OCI-LY7 (cell line): ENCODE measurements at regions not wholly inside any gene's neighbourhood (a gene's known extent, or its start where the extent isn't known, plus 50 kb on each side); places are given as distances from the start of the nearest gene placed in this dataset.

ENCODE experiments used
- BruUV-seq: library from RNA; stranded (reverse); fragments of 400-500 nt; replicated peaks from 2 replicates; lab custom pipeline; 2021; lab: Mats Ljungman, UMichigan
- CTCF ChIA-PET: fragments of 300-600 bp; sonication (Branson Sonifier 250); formaldehyde crosslinking; loops from one replicate; lab custom pipeline; 2022; ENCODE audit warnings: antibody characterized with exemption; ENCODE audit not compliant: unreplicated experiment; lab: Charles Lee
- POLR2A ChIA-PET: fragments of 300-600 bp; sonication (Branson Sonifier 250); formaldehyde crosslinking; loops from one replicate; lab custom pipeline; 2022; ENCODE audit warnings: antibody characterized with exemption; lab: Charles Lee
- DNase-seq: peaks from one replicate; pipeline ENCODE4 v3.0.0-alpha.2; 2015; ENCODE audit warnings: low spot score
- H2AFZ ChIP-seq: fragments of 200-600 bp; sonication (generic), shearing (Covaris generic); 2 replicates; pipeline ENCODE4 v1.6.1; 2014; ENCODE audit warnings: mild to moderate bottlenecking, antibody characterized with exemption, low read length, moderate library complexity
- H3K27ac ChIP-seq: fragments of 200-600 bp; sonication (generic); 2 replicates; pipeline ENCODE4 v1.5.1; 2014; ENCODE audit warnings: mixed run types, low read depth, mild to moderate bottlenecking, moderate library complexity, low read length, inconsistent platforms; ENCODE audit not compliant: poor library complexity, severe bottlenecking
- H3K36me3 ChIP-seq: fragments of 200-600 bp; sonication (generic); 2 replicates; pipeline ENCODE4 v1.6.1; 2014; ENCODE audit warnings: mild to moderate bottlenecking, antibody characterized with exemption, low read length, moderate library complexity, mixed read lengths; ENCODE audit not compliant: insufficient read depth
- H3K4me1 ChIP-seq: fragments of 200-600 bp; sonication (generic); 2 replicates; pipeline ENCODE4 v1.5.1; 2014; ENCODE audit warnings: mild to moderate bottlenecking, low read length; ENCODE audit not compliant: insufficient read depth, poor library complexity, severe bottlenecking
- H3K4me2 ChIP-seq: fragments of 200-600 bp; sonication (generic); 2 replicates; pipeline ENCODE4 v1.6.1; 2014; ENCODE audit warnings: mild to moderate bottlenecking, low read length
- H3K4me3 ChIP-seq: fragments of 200-600 bp; sonication (generic); 2 replicates; pipeline ENCODE4 v1.5.1; 2014; ENCODE audit warnings: mild to moderate bottlenecking, low read depth, low read length; ENCODE audit not compliant: poor library complexity, severe bottlenecking
- H3K79me2 ChIP-seq: fragments of 200-600 bp; sonication (generic); 2 replicates; pipeline ENCODE4 v1.6.1; 2016; ENCODE audit warnings: low read depth, mild to moderate bottlenecking, low read length, moderate library complexity, mixed read lengths; ENCODE audit not compliant: insufficient read depth
- H3K9me2 ChIP-seq: fragments of 200-600 bp; sonication (generic); 2 replicates; pipeline ENCODE4 v1.6.1; 2016; ENCODE audit warnings: mild to moderate bottlenecking, low read length, mixed read lengths; ENCODE audit not compliant: insufficient read depth
- H3K9me3 ChIP-seq: fragments of 200-600 bp; sonication (generic); 2 replicates; pipeline ENCODE4 v1.6.1; 2014; ENCODE audit warnings: mild to moderate bottlenecking, mixed run types, low read length, mixed read lengths
- H4K20me1 ChIP-seq: fragments of 200-600 bp; sonication (generic); 2 replicates; pipeline ENCODE4 v1.6.1; 2014; ENCODE audit warnings: mild to moderate bottlenecking, antibody characterized with exemption, low read length, moderate library complexity, mixed read lengths; ENCODE audit not compliant: insufficient read depth
- EZH2phosphoT487 ChIP-seq: fragments of 200-600 bp; sonication (generic); IDR thresholded peaks from 2 replicates; pipeline ENCODE4 v1.6.1; 2018; ENCODE audit warnings: low read depth, borderline replicate concordance, mild to moderate bottlenecking, mixed run types, antibody characterized with exemption, low read length, moderate library complexity, mixed read lengths
- intact Hi-C: fragments of 100-400 bp; cut with micrococcal nuclease; formaldehyde crosslinking; loops from one replicate; pipeline ENCODE4 v1.10.0; 2022; ENCODE audit not compliant: unreplicated experiment
- TF ChIP-seq, protein P1 (sequence below): fragments of 200-600 bp; sonication (generic); conservative IDR thresholded peaks from 2 replicates; pipeline ENCODE4 v1.5.1; 2014; ENCODE audit warnings: mild to moderate bottlenecking, antibody characterized with exemption, low read length, moderate library complexity, mixed read lengths

- DNase-seq, result no peak
- Histone ChIP-seq H3K36me3 (no peaks in the 10 kb centered on the region), H3K4me1 (no peaks in the 10 kb centered on the region), H3K27ac (no peak overlapping the region), H3K79me2 (no peaks in the 10 kb centered on the region), H4K20me1 (no peaks in the 10 kb centered on the region), H2AFZ (no peak overlapping the region), H3K4me3 (no peak overlapping the region), H3K9me3 (no peaks in the 10 kb centered on the region), H3K4me2 (no peak overlapping the region), H3K9me2 (no peaks in the 10 kb centered on the region)
- BruUV-seq, result no TSS peak
- TF ChIP-seq, protein P1, sequence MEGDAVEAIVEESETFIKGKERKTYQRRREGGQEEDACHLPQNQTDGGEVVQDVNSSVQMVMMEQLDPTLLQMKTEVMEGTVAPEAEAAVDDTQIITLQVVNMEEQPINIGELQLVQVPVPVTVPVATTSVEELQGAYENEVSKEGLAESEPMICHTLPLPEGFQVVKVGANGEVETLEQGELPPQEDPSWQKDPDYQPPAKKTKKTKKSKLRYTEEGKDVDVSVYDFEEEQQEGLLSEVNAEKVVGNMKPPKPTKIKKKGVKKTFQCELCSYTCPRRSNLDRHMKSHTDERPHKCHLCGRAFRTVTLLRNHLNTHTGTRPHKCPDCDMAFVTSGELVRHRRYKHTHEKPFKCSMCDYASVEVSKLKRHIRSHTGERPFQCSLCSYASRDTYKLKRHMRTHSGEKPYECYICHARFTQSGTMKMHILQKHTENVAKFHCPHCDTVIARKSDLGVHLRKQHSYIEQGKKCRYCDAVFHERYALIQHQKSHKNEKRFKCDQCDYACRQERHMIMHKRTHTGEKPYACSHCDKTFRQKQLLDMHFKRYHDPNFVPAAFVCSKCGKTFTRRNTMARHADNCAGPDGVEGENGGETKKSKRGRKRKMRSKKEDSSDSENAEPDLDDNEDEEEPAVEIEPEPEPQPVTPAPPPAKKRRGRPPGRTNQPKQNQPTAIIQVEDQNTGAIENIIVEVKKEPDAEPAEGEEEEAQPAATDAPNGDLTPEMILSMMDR, result no peak
- no peak for TF ChIP-seq EZH2phosphoT487
- intact Hi-C loops, result no loop called here
- ChIA-PET CTCF (no interaction called here), POLR2A (no interaction called here)
These were observed 289.4 kb downstream of the RNF144B start for GRCh38 chr6:18676548-18676947.

GRCh38 chr6:18680842-18681241, 293.7 kb downstream of the RNF144B start:
- Histone ChIP-seq H3K36me3 (no peaks in the 10 kb centered on the region), H3K9me2 (no peaks in the 10 kb centered on the region), H3K4me2 (no peak overlapping the region), H3K9me3 (no peaks in the 10 kb centered on the region), H3K79me2 (no peaks in the 10 kb centered on the region), H4K20me1 (no peaks in the 10 kb centered on the region), H2AFZ (no peak overlapping the region), H3K4me1 (no peaks in the 10 kb centered on the region), H3K27ac (no peak overlapping the region), H3K4me3 (no peak overlapping the region)
- no peak for DNase-seq
- no peak for TF ChIP-seq EZH2phosphoT487
- TF ChIP-seq, protein P1, result peak; percentile 28; the same call in 1 of the 2 replicates
- CTCF ChIA-PET, result no interaction called here
- BruUV-seq, result no TSS peak
- intact Hi-C loops, result no loop called here
- POLR2A ChIA-PET, result no interaction called here

GRCh38 chr6:18681832-18682503, 294.8 kb downstream of the RNF144B start:
- no peak for DNase-seq
- H3K4me1 ChIP-seq, result no peaks in the 10 kb centered on the region
- no TSS peak for BruUV-seq
- ChIA-PET POLR2A (no interaction called here), CTCF (no interaction called here)
- no peaks in the 10 kb centered on the region for H3K79me2 ChIP-seq
- H3K9me2 ChIP-seq, result no peaks in the 10 kb centered on the region
- no peak overlapping the region for H3K27ac ChIP-seq
- TF ChIP-seq EZH2phosphoT487, result no peak
- TF ChIP-seq, protein P1, result no peak
- no peaks in the 10 kb centered on the region for H4K20me1 ChIP-seq
- no peak overlapping the region for H2AFZ ChIP-seq
- H3K36me3 ChIP-seq, result no peaks in the 10 kb centered on the region
- no peaks in the 10 kb centered on the region for H3K9me3 ChIP-seq
- H3K4me2 ChIP-seq, result no peak overlapping the region
- no peak overlapping the region for H3K4me3 ChIP-seq
- intact Hi-C loops, result no loop called here
